A172 (cell line): ENCODE measurements at regions not wholly inside any gene's neighbourhood (a gene's known extent, or its start where the extent isn't known, plus 50 kb on each side); places are given as distances from the start of the nearest gene placed in this dataset.

Source experiments
- DNase-seq: peaks from one replicate; pipeline ENCODE4 v3.0.0-alpha.2; 2015; ENCODE audit warnings: low spot score

GRCh38 chr4:163419074-163419473 lies 54.5 kb downstream of the TKTL2 start:
- DNase-seq = no peak

- DNase-seq = no peak
Measured at GRCh38 chr4:163415668-163416067, 57.9 kb downstream of the TKTL2 start.

GRCh38 chr4:163414275-163414674 lies 59.3 kb downstream of the TKTL2 start:
- no peak for DNase-seq

GRCh38 chr4:163404580-163404979 lies 60.9 kb downstream of the NPY5R start:
- peak; percentile 4 for DNase-seq

GRCh38 chr4:163404080-163404479 lies 60.4 kb downstream of the NPY5R start:
- DNase-seq = no peak
